Fibroblast of mammary gland (primary cell): ENCODE measurements at regions not wholly inside any gene's neighbourhood (a gene's known extent, or its start where the extent isn't known, plus 50 kb on each side); places are given as distances from the start of the nearest gene placed in this dataset.

Experiments
- DNase-seq: peaks from one replicate; pipeline ENCODE4 v3.0.0-alpha.2; 2010; ENCODE audit warnings: low read depth
- H3K4me3 ChIP-seq: 2 replicates; pipeline ENCODE4 v1.5.1; 2011; ENCODE audit warnings: low read depth, mild to moderate bottlenecking, low read length, moderate library complexity; ENCODE audit not compliant: control insufficient read depth
- TF ChIP-seq, protein P1 (sequence below): conservative IDR thresholded peaks from 2 replicates; pipeline ENCODE4 v1.5.1; 2011; ENCODE audit warnings: low read depth, low read length, inconsistent platforms; ENCODE audit not compliant: control insufficient read depth, insufficient read depth

DNA sequence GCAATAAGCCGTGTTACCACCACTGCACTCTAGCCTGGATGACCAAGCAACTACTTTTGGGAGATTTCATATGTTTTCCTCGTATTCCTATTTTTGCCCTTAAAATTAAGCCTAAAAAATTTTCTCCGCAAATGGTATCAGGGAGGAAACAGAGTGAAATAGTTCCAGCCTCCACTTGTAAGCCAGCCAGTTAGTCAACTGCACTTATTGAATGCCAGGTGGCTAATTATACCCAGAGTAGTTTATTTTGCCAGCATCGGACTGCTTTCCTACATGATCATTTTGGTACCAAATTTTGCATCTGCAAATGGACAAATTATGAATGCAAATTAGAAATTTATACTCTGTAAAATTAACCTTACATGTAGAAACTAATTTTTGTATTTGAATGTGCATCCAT, 90.2 kb upstream of the ARHGAP28 start:
- TF ChIP-seq, protein P1, sequence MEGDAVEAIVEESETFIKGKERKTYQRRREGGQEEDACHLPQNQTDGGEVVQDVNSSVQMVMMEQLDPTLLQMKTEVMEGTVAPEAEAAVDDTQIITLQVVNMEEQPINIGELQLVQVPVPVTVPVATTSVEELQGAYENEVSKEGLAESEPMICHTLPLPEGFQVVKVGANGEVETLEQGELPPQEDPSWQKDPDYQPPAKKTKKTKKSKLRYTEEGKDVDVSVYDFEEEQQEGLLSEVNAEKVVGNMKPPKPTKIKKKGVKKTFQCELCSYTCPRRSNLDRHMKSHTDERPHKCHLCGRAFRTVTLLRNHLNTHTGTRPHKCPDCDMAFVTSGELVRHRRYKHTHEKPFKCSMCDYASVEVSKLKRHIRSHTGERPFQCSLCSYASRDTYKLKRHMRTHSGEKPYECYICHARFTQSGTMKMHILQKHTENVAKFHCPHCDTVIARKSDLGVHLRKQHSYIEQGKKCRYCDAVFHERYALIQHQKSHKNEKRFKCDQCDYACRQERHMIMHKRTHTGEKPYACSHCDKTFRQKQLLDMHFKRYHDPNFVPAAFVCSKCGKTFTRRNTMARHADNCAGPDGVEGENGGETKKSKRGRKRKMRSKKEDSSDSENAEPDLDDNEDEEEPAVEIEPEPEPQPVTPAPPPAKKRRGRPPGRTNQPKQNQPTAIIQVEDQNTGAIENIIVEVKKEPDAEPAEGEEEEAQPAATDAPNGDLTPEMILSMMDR, result no peak
- no peak for DNase-seq
- no peak overlapping the region for H3K4me3 ChIP-seq

DNA sequence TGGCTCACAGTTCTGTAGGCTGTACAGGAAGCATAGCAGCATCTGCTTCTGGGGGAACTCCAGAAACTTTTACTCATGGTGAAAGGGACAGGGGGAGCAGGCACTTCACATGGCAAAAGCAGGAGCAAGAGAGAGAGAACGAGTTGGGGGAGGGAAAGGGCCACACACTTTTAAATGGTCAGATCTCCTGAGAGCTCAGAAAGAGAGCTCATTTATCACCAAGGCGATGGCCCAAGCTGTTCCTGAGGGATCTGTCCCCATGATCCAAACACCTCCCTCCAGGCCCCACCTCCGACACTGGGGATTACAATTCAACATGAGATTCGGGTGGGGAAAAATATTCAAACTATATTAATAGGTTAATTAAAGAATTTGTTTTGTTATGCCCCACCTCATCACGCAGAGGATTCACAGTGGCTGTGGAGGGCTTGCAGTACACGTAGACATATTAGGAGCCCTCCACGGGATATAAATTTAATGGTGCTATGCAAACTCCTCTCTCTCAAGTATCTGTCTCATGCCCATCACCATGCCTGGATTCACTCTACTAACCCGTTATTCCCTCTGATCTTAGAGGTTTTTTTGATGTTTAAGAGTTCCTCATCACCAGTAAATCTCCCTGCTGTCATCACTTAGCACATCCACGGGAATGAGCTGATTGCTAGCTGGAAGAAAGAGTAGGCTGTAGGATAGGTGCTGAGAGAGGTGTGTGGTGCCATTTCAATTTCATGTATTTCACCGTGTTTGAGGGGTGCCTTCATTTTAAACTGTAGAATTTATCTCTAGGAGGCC, 84.5 kb upstream of the ARHGAP28 start:
- no peak overlapping the region for H3K4me3 ChIP-seq
- DNase-seq, result no peak
- TF ChIP-seq, protein P1, result no peak

- no peak overlapping the region for H3K4me3 ChIP-seq
- DNase-seq, result no peak
- TF ChIP-seq, protein P1, result no peak
These were observed 82.7 kb upstream of the ARHGAP28 start for GRCh38 chr18:6646801-6647200.

GRCh38 chr18:6648581-6648980, 80.9 kb upstream of the ARHGAP28 start:
- DNase-seq, result peak; percentile 65
- TF ChIP-seq, protein P1, result no peak
- H3K4me3 ChIP-seq, result no peak overlapping the region

DNA sequence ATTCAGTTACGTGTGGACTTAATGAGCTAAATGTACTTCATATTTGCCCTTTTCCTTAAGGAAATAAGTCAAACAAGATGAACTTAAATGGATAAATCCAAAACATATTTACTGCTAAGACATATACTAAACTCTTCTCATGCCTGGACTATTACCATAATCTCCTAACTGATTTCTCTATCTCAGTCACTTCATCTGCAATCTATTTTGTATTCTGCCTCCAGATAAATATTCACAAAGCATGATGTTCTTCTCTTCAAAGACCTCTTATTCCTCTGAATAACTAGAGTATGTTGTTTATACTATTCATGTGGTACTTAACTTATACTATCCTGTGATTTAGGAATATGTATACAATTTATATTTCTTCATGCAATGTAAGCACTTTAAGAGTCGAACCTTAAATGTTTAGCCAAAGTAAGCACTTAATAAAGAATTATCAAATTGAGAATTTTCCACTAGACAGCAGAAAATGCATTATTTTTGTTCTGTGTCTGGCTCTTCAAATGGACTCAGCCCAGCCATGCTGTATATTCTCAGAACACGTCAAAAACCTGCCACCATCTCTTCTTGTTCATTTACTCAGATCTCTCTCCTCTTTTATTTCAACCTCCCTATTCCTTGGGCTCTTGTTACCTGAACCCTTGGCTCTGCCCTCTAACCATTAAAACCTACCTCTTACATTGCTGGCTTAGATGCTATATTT, 79.9 kb upstream of the ARHGAP28 start:
- no peak for DNase-seq
- TF ChIP-seq, protein P1, result no peak
- H3K4me3 ChIP-seq, result no peak overlapping the region

- TF ChIP-seq, protein P1, result no peak
- DNase-seq, result no peak
- H3K4me3 ChIP-seq, result no peak overlapping the region
These were observed 79.4 kb upstream of the ARHGAP28 start for GRCh38 chr18:6650127-6650507.

DNA sequence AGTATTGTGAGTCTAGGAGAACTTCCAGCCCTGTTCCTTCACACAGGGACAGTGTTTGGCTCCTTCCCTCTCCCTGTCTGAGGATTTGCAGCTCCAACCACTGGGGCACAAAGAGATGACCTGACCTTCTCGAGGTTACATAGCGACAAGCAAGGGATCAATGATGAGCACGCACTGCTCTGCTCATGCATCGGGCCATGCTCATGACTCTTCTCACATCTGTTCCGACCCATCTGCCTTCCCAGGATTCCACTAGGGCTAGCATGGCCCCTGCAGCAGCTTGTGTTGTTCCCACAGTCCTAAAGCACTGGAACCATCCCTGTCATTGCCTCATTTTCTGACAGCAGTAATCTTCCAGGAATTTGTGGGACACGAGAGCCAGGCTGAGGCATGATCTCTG, 78.8 kb upstream of the ARHGAP28 start:
- TF ChIP-seq, protein P1, result no peak
- no peak overlapping the region for H3K4me3 ChIP-seq
- no peak for DNase-seq
